ENCODE measurements at regions not wholly inside any gene's neighbourhood (a gene's known extent, or its start where the extent isn't known, plus 50 kb on each side); places are given as distances from the start of the nearest gene placed in this dataset.

DNA sequence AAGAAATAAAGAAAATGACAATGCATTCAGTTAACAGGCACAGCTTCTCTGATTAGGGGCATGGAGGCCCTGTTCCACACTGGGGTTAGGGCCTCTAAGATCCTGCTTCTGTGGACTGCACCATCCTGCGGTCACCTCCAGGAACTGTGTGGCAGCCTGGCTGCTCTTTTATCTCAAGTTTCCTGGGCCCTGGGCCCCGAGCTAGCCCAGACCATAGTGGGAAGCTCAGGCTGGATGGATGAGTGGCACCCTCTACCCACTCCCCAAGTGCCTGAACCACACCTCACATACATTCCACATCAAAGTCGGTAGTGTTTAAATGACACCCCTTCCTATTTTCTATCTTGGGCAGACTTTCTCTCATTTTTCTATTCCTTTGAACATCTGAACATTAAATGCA is 461.5 kb upstream of the MKI67 start:
- no peaks in the 10 kb centered on the region for H3K36me3 ChIP-seq
- no peak overlapping the region for H3K4me3 ChIP-seq
- H3K27me3 ChIP-seq = no peaks in the 10 kb centered on the region
- H3K27ac ChIP-seq = no peak overlapping the region
- TF ChIP-seq, protein P1, sequence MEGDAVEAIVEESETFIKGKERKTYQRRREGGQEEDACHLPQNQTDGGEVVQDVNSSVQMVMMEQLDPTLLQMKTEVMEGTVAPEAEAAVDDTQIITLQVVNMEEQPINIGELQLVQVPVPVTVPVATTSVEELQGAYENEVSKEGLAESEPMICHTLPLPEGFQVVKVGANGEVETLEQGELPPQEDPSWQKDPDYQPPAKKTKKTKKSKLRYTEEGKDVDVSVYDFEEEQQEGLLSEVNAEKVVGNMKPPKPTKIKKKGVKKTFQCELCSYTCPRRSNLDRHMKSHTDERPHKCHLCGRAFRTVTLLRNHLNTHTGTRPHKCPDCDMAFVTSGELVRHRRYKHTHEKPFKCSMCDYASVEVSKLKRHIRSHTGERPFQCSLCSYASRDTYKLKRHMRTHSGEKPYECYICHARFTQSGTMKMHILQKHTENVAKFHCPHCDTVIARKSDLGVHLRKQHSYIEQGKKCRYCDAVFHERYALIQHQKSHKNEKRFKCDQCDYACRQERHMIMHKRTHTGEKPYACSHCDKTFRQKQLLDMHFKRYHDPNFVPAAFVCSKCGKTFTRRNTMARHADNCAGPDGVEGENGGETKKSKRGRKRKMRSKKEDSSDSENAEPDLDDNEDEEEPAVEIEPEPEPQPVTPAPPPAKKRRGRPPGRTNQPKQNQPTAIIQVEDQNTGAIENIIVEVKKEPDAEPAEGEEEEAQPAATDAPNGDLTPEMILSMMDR (IDR thresholded peaks at IDR 0.05) = no peak
- no peak for TF ChIP-seq POLR2A (IDR thresholded peaks at IDR 0.05)
- H3K9me3 ChIP-seq = peaks cover 0 to 3% (median 0%) of the 10 kb centered on the region in 3 donors
- intact Hi-C loops (cut with DNase I) = no loop called here
- DNase-seq = no peak
- no peaks in the 10 kb centered on the region for H3K4me1 ChIP-seq
- 71 to 76% methylated on average over 3 of the region's 3 CpGs for WGBS, 2 donors

DNA sequence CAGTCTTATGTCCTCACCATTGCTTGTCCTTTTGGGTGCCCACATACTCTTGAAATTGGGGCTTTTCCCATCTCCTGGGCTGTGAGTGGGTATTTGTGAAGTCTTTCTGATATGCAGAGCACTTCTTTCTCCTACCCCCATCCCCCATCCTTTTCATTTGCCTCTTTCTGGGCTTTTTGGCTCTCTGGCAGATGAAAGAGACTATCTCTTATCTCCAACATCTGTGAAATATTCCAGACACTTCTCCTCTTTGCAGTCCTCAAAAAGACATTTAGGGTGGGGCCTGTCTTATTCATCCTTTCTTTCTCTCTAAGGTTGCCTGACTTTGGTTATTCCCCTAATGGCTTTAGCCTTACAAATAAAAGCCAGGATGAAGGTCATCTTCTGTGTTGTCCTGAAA is 462.2 kb upstream of the MKI67 start:
- DNase-seq = no peak
- no peaks in the 10 kb centered on the region for H3K36me3 ChIP-seq
- H3K9me3 ChIP-seq = peaks cover 0 to 3% (median 0%) of the 10 kb centered on the region in 3 donors
- intact Hi-C loops (cut with DNase I) = no loop called here
- no peaks in the 10 kb centered on the region for H3K27me3 ChIP-seq
- no peaks in the 10 kb centered on the region for H3K4me1 ChIP-seq
- H3K27ac ChIP-seq = no peak overlapping the region
- TF ChIP-seq, protein P1 (IDR thresholded peaks at IDR 0.05) = no peak
- TF ChIP-seq POLR2A (IDR thresholded peaks at IDR 0.05) = no peak
- no peak overlapping the region for H3K4me3 ChIP-seq

DNA sequence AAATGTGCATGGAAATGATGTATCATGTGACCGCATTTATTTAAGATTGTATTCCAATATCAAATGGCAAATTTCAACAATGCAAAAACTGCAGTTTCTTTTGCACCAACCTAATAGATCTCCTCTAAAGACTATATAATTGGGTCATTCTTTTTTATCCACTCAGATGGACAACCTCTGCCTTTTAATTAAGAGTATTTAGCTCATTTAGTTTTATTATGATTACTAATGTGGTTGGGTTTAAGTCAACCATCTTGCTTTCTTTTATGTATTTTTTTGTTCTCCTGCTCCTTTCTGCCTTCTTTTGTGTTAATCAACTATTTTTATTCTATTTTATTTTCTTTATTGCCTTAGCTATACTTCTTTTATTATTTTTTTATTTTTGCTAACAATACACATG is 468.5 kb upstream of the MKI67 start:
- Histone ChIP-seq H3K9me3 (peaks cover 0 to 17% (median 0%) of the 10 kb centered on the region in 3 donors), H3K27ac (no peak overlapping the region), H3K4me3 (no peak overlapping the region), H3K4me1 (no peaks in the 10 kb centered on the region), H3K27me3 (no peaks in the 10 kb centered on the region), H3K36me3 (no peaks in the 10 kb centered on the region)
- WGBS, 2 donors = 100% methylated on average over 1 of the region's 1 CpG
- no peak for TF ChIP-seq POLR2A (IDR thresholded peaks at IDR 0.05)
- TF ChIP-seq, protein P1 (IDR thresholded peaks at IDR 0.05) = no peak
- DNase-seq = no peak
- intact Hi-C loops (cut with DNase I) = no loop called here

DNA sequence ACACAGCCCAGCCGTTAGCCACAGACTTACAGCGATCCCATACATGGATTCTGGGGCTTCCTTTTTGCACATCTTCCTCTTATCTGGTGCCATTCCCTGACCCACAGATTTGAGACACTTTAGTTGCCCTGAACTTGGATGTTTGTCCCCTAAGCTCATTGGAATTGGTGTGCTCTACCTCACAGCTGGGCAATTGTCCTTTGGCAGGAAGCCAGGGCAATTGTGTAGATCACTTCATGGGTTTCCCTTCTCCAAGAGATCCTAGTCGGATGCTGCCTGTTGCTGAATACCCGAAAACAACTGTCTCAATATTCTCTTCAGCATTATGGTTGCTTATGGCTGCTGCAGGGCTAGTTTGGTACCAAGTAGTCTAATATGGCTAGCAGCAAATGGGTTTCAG is 470.7 kb upstream of the MKI67 start:
- DNase-seq = no peak
- 76 to 86% methylated on average over 4 of the region's 4 CpGs for WGBS, 2 donors
- Histone ChIP-seq H3K4me3 (no peak overlapping the region), H3K36me3 (no peaks in the 10 kb centered on the region), H3K4me1 (no peaks in the 10 kb centered on the region), H3K27me3 (no peaks in the 10 kb centered on the region), H3K27ac (no peak overlapping the region), H3K9me3 (peaks cover 0 to 17% (median 0%) of the 10 kb centered on the region in 3 donors)
- intact Hi-C loops (cut with DNase I) = no loop called here
- TF ChIP-seq, protein P1 (IDR thresholded peaks at IDR 0.05) = no peak
- no peak for TF ChIP-seq POLR2A (IDR thresholded peaks at IDR 0.05)

DNA sequence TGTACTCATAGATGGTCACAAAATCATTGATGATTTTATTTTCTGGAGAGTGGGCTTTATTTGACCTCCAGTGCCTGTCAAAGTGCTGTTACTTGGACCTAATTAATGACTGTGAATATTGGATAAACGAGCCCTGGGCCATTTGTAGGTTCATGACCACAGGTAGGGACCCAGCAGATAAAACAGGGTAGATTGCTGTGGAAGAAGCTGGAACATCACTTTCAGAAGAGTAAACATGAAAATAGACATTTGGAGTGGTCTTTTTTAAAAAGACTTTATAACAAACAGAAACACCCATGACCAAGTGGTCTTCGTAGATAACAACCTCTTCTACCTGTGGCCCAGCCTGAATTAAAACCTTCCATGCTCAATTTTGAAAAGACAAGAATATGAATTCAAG is 472.8 kb upstream of the MKI67 start:
- no peak for TF ChIP-seq POLR2A (IDR thresholded peaks at IDR 0.05)
- TF ChIP-seq, protein P1 (IDR thresholded peaks at IDR 0.05) = no peak
- DNase-seq = no peak
- intact Hi-C loops (cut with DNase I) = no loop called here
- Histone ChIP-seq H3K9me3 (peaks cover 0 to 17% (median 0%) of the 10 kb centered on the region in 3 donors), H3K36me3 (no peaks in the 10 kb centered on the region), H3K4me1 (no peaks in the 10 kb centered on the region), H3K27me3 (no peaks in the 10 kb centered on the region), H3K27ac (no peak overlapping the region), H3K4me3 (no peak overlapping the region)
- WGBS, 2 donors = 37 to 63% methylated on average over 2 of the region's 2 CpGs
